Smooth muscle cell (in vitro differentiated cells): ENCODE measurements at regions not wholly inside any gene's neighbourhood (a gene's known extent, or its start where the extent isn't known, plus 50 kb on each side); places are given as distances from the start of the nearest gene placed in this dataset.

Experiments
- DNase-seq: peaks from one replicate; lab custom pipeline; 2025; ENCODE audit not compliant: unreplicated experiment; lab: John Stamatoyannopoulos, UW
- H2AFZ ChIP-seq: fragments of 200-600 bp; sonication (generic); 2 replicates; pipeline ENCODE4 v1.6.0; 2016; ENCODE audit warnings: antibody characterized with exemption, low read depth, mild to moderate bottlenecking
- H3F3A ChIP-seq: fragments of 200-600 bp; sonication (generic); 2 replicates; pipeline ENCODE4 v1.6.0; 2017; ENCODE audit warnings: antibody characterized with exemption, low read depth
- H3K27ac ChIP-seq: fragments of 200-600 bp; sonication (generic); 2 replicates; pipeline ENCODE4 v1.5.1; 2016; ENCODE audit warnings: low read depth, mild to moderate bottlenecking
- H3K27me3 ChIP-seq: fragments of 200-600 bp; sonication (generic); 2 replicates; pipeline ENCODE4 v1.6.1; 2016; ENCODE audit warnings: low read depth, mild to moderate bottlenecking
- H3K36me3 ChIP-seq: fragments of 200-600 bp; sonication (generic); 2 replicates; pipeline ENCODE4 v1.5.1; 2016; ENCODE audit warnings: low read depth
- H3K4me1 ChIP-seq: fragments of 200-600 bp; sonication (generic); 2 replicates; pipeline ENCODE4 v1.5.1; 2016; ENCODE audit warnings: low read depth
- H3K4me2 ChIP-seq: fragments of 200-600 bp; sonication (generic); 2 replicates; pipeline ENCODE4 v1.6.0; 2016; ENCODE audit warnings: mild to moderate bottlenecking
- H3K4me3 ChIP-seq: fragments of 200-600 bp; sonication (generic); 2 replicates; pipeline ENCODE4 v1.5.1; 2016; ENCODE audit warnings: mild to moderate bottlenecking
- H3K79me2 ChIP-seq: fragments of 200-600 bp; sonication (generic); 2 replicates; pipeline ENCODE4 v1.6.0; 2016; ENCODE audit warnings: low read depth, mild to moderate bottlenecking
- H3K9ac ChIP-seq: fragments of 200-600 bp; sonication (generic); 2 replicates; pipeline ENCODE4 v1.6.0; 2016; ENCODE audit warnings: low read depth
- H3K9me3 ChIP-seq: fragments of 200-600 bp; sonication (generic); replicated peaks from 2 replicates; pipeline ENCODE4 v1.5.1; 2016; ENCODE audit warnings: low read depth
- H4K20me1 ChIP-seq: fragments of 200-600 bp; sonication (generic); 2 replicates; pipeline ENCODE4 v1.6.0; 2016; ENCODE audit warnings: low read depth
- WGBS: methylation state at CpG from one replicate; pipeline ENCODE4 v1.1.7; 2016; ENCODE audit warnings: low lambda C conversion rate; 5-methylcytosine and 5-hydroxymethylcytosine counted together
- TF ChIP-seq, protein P1 (sequence below): fragments of 200-600 bp; sonication (generic); IDR thresholded peaks from 2 replicates; pipeline ENCODE4 v1.5.1; 2017; ENCODE audit warnings: borderline replicate concordance, mild to moderate bottlenecking, antibody characterized with exemption; ENCODE audit not compliant: insufficient read depth, poor library complexity, severe bottlenecking

GRCh38 chr19:28316464-28316863 is 896.5 kb downstream of the UQCRFS1 start:
- Histone ChIP-seq H3K4me1 (no peaks in the 10 kb centered on the region), H3K4me3 (no peak overlapping the region), H3K36me3 (no peaks in the 10 kb centered on the region), H3F3A (no peaks in the 10 kb centered on the region), H3K9ac (no peak overlapping the region), H3K9me3 (no peaks in the 10 kb centered on the region), H3K4me2 (no peak overlapping the region), H4K20me1 (no peaks in the 10 kb centered on the region), H3K27ac (no peak overlapping the region), H2AFZ (no peak overlapping the region), H3K79me2 (no peaks in the 10 kb centered on the region), H3K27me3 (no peaks in the 10 kb centered on the region)
- DNase-seq: no peak
- WGBS: 88% methylated on average over 7 of the region's 7 CpGs
- TF ChIP-seq, protein P1, sequence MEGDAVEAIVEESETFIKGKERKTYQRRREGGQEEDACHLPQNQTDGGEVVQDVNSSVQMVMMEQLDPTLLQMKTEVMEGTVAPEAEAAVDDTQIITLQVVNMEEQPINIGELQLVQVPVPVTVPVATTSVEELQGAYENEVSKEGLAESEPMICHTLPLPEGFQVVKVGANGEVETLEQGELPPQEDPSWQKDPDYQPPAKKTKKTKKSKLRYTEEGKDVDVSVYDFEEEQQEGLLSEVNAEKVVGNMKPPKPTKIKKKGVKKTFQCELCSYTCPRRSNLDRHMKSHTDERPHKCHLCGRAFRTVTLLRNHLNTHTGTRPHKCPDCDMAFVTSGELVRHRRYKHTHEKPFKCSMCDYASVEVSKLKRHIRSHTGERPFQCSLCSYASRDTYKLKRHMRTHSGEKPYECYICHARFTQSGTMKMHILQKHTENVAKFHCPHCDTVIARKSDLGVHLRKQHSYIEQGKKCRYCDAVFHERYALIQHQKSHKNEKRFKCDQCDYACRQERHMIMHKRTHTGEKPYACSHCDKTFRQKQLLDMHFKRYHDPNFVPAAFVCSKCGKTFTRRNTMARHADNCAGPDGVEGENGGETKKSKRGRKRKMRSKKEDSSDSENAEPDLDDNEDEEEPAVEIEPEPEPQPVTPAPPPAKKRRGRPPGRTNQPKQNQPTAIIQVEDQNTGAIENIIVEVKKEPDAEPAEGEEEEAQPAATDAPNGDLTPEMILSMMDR: no peak

DNA sequence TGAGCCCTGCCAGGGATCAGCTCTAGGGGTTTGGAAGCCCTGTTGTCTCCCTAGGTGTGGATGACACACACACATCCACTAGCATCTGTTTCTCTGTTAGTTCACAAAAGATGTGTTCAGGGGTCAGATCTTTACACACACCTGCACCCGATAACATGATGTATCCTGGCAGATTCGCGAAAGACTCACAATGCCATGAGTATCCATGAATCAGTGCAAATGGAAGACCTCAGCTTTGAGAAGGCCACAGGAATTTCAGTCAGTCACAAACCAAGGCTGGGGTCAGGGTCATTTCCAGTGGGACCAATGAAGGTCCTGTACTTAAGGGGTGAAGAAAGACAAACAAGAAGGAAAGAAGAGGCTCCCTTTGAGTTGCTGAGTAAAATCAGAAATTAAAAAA is 898.2 kb downstream of the UQCRFS1 start:
- Histone ChIP-seq H3F3A (no peaks in the 10 kb centered on the region), H3K9me3 (no peaks in the 10 kb centered on the region), H3K4me1 (no peaks in the 10 kb centered on the region), H3K27ac (no peak overlapping the region), H3K4me2 (no peak overlapping the region), H3K79me2 (no peaks in the 10 kb centered on the region), H3K4me3 (no peak overlapping the region), H3K27me3 (no peaks in the 10 kb centered on the region), H3K36me3 (no peaks in the 10 kb centered on the region), H2AFZ (no peak overlapping the region), H4K20me1 (no peaks in the 10 kb centered on the region), H3K9ac (no peak overlapping the region)
- 95% methylated on average over 3 of the region's 3 CpGs for WGBS
- DNase-seq: no peak
- TF ChIP-seq, protein P1: no peak

- no peak overlapping the region for H2AFZ ChIP-seq
- H3K9me3 ChIP-seq: no peaks in the 10 kb centered on the region
- no peaks in the 10 kb centered on the region for H4K20me1 ChIP-seq
- no peak overlapping the region for H3K27ac ChIP-seq
- no peaks in the 10 kb centered on the region for H3F3A ChIP-seq
- DNase-seq: no peak
- H3K9ac ChIP-seq: no peak overlapping the region
- no peaks in the 10 kb centered on the region for H3K36me3 ChIP-seq
- no peaks in the 10 kb centered on the region for H3K79me2 ChIP-seq
- no peak overlapping the region for H3K4me2 ChIP-seq
- no peaks in the 10 kb centered on the region for H3K4me1 ChIP-seq
- TF ChIP-seq, protein P1: no peak
- H3K27me3 ChIP-seq: no peaks in the 10 kb centered on the region
- no peak overlapping the region for H3K4me3 ChIP-seq
- WGBS: 75% methylated on average over 4 of the region's 4 CpGs
Observed at GRCh38 chr19:28314287-28314686, 898.7 kb downstream of the UQCRFS1 start.

- no peak overlapping the region for H2AFZ ChIP-seq
- H3K4me2 ChIP-seq: no peak overlapping the region
- 67% methylated on average over 10 of the region's 10 CpGs for WGBS
- H3K9me3 ChIP-seq: no peaks in the 10 kb centered on the region
- H3K36me3 ChIP-seq: no peaks in the 10 kb centered on the region
- TF ChIP-seq, protein P1: no peak
- H3F3A ChIP-seq: no peaks in the 10 kb centered on the region
- no peak overlapping the region for H3K4me3 ChIP-seq
- H3K27me3 ChIP-seq: no peaks in the 10 kb centered on the region
- no peak overlapping the region for H3K27ac ChIP-seq
- no peaks in the 10 kb centered on the region for H3K4me1 ChIP-seq
- H3K9ac ChIP-seq: no peak overlapping the region
- DNase-seq: no peak
- H3K79me2 ChIP-seq: no peaks in the 10 kb centered on the region
- H4K20me1 ChIP-seq: no peaks in the 10 kb centered on the region
Observed at GRCh38 chr19:28313633-28314032, 899.3 kb downstream of the UQCRFS1 start.
